HG03521 (cell line): ENCODE measurements at regions not wholly inside any gene's neighbourhood (a gene's known extent, or its start where the extent isn't known, plus 50 kb on each side); places are given as distances from the start of the nearest gene placed in this dataset.
"Not testable (repeated sequence)": the region's sequence is repeated elsewhere in the genome, so short reads cannot be mapped to it uniquely, and the experiment has no call there.

Experiments
- ATAC-seq: cut with Tn5 transposase; IDR thresholded peaks from one replicate; pipeline ENCODE4 v1.9.1; 2021; ENCODE audit warnings: mild to moderate bottlenecking, moderate library complexity; ENCODE audit not compliant: unreplicated experiment

DNA sequence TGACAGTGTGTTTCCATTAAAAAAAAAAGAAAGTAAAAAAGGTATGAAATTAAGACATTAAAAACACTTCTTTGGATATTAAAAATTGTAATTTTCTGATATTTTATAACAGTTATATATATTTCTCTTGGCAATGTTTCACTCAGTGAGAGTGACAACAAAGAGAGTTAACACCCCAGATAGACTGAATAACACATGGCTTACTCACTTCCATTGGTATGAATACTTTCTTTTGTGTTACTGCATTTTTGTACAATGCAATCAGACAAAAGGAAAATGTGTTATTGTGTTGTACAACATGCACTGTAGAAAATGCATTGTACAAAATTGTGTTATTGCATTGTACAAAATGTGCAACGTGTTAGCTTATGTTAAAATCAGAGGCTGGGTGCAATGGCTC, 676.6 kb upstream of the AMELY start:
- ATAC-seq = not testable (repeated sequence)

DNA sequence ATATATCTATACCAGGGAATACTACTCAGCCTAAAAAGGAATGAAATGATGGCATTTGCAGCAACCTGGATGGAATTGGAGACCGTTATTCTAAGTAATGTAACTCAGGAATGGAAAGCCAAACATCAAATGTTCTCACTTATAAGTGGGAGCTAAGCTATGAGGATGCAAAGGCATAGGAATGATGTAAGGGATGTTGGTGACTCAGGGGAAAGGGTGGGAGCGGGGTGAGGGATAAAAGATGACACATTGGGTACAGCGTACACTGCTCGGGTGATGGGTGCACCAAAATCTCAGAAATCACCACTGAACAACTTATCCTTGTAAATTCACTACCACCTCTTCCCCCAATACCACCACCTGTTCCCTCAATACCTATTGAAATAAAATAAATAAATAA, 651.0 kb upstream of the AMELY start:
- no peak for ATAC-seq

DNA sequence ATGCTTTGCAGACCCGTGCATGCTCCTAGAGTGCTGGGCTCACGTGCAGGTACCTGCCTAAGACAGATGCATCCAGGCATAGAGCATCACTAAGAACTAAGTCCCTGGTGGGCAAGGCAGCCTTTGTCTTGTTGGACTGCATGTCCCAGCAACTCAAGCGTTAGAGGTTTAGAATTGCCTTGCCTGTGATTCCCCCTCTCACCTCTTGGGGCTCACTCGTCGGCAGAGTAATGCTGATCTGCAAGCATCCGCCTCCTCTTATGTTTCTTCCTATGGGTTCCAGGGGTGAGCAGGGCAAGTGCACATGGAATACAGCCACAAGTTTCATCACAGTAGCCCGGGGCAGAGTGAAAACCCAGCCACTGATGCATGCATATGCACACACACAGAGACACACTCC, 646.1 kb upstream of the AMELY start:
- no peak for ATAC-seq

DNA sequence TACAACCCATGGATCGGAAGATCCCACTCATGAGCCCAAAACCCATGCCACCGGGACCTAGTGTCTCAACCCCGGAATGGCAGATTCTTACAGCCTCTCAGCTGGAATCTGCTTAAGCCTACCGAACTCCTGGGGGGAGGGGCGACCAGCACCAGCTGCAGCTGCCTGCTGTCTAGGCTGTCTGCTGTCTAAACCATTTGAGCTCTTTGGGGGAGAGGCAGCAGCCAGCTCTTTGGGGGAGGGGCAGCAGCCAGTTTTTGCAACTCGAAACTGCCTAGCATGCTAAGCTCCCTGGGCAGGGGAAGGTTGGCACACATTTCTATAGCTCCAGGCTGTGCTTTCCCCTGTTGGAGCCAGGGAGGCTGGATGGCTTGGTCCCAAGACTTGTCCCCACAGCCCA, 643.5 kb upstream of the AMELY start:
- ATAC-seq = no peak

DNA sequence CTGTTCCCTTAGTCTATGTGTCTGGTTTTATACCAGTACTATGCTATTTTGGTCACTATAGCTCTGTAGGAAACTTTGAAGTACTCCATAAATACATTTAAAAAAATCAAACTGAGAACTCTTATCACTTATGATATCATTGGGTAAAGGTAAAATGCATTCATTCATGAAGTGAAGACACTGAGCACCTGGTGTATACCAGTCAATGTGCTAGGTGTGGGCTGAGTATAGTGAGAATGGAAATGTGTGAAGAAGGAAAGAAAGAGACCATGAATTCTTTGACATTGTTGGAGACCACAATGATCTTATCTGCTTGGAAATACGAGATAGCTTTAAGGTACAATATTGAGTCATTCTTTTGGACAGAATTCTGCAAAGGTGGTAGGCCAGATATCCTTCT, 633.5 kb upstream of the AMELY start:
- no peak for ATAC-seq

DNA sequence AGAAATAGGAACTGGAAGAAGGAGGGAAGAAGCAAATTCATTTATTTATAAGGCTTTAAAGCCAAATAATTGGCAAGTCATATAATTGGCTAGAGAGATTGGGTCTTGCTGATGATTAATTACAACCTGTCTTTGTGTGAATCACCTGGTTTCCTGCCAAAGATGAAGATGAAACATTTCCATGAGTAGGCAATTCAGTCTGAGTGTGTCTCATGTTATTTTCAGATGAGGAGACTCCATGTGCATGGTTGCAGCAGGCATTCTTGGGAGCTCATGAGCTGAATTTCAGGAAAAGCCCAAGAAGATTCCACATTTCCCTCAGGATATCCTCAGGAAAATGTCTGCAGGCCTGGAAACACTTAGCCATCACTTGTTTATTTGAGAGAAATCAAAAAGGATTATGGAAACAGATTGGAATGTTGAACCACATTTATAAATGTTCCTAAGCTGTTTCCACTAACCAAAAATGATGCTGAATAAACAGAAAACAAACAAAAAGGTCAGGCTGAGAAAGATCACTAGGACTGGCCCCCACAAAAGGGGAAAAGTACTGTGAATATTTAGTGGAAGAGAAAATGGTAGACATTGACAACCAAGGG, 632.7 kb upstream of the AMELY start:
- ATAC-seq = no peak

DNA sequence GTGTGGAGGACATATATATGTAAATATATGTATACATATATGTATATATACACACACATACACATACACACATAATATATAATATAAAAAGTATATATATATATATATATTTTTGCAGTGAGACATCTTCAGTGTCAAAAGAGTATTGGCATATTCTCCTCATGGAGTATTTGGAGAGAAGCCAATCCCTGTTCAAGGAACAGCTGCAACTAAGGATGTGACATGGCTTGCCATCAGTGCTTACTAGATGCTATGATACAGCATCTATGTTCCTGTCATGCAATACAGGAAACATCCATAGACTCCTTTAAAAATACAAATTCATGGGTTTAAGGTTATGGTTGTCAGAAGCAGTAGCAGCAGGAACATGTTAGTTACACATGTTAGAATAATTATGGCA, 632.0 kb upstream of the AMELY start:
- ATAC-seq = no peak

DNA sequence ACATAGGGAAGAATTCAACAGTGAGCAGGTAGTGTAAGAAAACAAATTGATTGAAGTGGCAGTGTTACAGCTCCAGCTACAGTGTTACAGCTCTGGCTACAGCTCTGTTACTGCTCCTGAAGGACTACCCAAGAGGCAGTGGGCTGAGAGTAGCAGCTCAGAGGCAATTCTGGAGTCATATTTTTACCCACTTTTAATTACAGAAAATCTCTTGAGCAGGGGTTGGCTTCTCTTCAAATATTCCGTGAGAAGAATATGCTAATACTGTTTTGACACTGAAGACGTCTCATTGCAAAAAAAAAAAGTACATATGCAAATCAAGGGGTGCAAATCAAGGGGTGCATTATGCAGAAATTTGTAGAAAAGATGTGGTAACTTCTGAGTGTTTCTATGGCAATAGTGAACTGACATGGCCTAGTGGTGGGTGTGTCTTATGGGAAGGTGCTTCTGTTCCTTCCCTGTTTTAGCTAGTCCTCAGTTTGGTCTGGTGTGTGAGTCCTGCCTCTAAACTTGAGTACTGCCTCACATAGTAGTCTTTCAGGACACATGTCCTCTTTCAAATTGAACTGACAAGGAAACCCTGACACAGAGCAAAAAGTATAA, 630.8 kb upstream of the AMELY start:
- no peak for ATAC-seq

DNA sequence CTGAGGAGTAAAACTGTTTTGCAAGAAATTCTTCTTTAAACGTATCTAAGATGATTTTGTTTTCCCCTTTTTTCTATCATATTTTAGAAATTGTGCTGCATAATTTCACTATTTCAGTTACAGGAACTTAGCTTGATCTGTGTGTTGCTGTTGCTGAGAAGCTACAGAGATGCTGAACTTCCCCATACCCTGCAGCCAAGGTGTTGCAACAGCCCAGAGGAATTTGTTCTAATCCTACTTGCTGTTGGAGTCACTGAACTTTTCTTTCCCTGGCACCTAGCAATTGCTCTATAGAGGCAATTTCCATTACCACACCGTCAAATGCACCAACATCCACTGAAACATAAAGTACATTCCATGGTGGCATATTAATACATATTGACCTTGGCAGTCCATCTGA, 617.8 kb upstream of the AMELY start:
- no peak for ATAC-seq

DNA sequence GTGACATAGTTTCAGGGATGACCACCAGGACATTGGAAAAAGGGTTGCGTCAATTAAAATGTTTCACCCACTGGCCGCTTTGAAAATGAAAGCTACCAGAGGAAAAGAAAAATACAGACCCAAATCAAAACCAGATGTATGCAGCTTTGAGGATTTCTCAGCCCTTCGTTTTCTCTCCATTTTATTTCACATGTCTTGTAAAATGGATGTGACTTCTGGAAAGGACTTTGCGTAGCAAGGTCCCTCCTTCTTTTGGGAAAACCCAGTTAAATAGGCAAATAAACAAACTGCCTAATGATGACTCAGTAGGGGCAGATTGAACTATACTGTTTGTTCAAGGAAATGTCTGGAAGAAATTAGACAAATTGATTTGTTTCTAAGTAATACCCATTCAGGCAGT, 616.0 kb upstream of the AMELY start:
- not testable (repeated sequence) for ATAC-seq

DNA sequence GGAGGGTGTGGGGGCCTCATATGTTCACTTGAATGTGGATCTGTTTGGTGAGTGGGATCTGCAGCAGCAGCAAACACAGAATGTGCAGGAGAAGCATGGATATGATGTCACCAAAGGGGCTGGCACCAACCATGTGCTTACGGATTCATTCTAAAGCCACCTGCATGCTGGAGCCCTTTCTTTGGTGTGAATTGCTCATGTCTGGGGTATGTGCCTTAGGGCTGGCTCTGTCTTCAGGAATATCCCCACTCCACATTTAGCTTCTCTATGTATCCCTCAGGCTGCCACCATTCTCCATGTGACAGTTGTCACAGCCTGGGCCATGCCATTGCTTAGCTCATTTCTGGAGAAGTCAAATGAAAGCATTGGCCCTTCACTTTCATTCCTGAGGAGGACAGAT, 606.8 kb upstream of the AMELY start:
- ATAC-seq = no peak

DNA sequence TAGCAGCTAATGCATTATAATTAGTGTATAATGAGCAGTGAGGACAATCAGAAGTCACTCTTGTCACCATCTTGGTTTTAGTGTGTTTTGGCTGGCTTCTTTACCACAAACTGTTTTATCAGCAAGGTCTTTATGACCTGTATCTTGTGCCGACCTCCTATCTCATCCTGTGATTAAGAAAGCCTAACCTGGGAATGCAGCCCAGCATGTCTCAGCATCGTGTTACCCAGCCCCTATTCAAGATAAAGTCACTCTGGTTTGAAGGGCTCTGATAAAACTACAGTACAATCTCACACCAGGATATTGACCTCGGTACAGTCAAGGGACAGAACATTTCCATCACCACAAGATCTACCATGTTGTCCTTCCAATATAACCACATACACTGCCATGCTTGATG, 604.7 kb upstream of the AMELY start:
- ATAC-seq = no peak

DNA sequence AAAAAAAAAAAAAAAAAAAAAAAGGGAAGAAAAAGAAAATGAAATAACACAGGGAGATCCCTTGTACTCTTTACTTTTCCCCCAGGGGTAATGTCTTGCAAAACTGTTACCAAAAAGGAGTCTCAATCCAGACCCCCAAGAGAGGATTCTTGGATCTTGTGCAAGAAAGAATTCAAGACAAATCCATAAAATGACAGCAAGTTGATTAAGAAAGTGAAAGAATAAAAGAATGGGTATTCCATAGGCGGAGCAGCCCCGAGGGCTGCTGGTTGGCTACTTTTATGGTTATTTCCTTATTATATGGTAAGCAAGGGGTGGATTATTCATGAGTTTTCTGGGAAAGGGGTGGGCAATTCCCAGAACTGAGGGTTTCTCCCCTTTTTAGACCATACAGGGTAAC, 604.3 kb upstream of the AMELY start:
- ATAC-seq = no peak

DNA sequence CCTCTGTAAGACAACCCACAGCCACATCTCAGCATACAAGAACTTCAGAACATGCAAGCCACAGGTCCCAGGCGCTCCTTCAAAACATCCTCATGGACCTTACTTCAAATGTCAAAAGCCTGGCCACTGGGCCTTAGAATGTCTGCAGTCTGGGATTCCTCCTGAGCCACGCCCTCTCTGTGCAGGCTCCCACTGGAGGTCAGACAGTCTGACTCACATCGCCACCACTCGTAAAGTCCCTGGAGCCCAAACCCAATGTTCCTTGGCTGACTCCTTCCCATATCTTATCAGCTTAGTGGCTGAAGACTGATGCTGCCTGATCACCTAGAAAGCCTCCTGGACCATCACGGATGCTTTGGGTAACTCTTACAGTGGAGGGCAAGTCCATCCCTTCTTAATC, 591.3 kb upstream of the AMELY start:
- no peak for ATAC-seq

DNA sequence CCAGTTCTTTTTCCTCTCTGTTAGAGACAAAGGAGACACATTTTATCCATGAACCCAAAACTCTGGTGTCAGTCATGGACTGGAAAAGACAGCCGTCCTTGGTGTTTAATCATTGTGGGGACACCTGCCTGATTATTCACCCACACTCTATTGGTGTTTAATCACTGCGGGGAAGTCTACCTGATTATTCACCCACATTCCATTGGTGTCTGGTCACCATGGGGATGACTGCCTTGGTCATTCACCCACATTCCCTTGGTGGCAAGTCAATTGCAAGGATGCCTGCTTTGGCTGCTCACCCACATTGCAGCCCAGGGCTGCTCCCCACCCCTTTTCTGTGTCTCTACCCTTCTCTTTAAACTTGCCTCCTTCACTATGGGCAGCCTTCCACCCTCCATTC, 589.7 kb upstream of the AMELY start:
- ATAC-seq = no peak

DNA sequence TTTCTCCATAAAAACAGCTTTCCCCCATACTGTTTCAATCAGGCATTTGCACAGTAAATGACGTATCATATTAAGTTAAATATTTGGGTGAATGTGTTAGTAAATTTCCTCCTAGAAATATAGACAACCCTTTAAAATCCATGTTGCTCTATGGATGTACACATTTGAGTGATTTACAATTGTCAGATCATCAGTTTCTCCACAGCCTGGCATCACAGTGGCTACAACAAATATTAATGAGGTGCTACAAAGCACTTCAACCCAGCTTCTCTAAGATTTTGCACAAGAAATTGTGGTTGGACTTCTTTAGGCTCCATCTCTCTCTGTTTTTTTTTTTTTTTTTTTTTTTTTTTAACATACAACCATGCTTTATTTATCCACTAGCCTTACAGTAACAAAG, 584.4 kb upstream of the AMELY start:
- ATAC-seq = no peak

DNA sequence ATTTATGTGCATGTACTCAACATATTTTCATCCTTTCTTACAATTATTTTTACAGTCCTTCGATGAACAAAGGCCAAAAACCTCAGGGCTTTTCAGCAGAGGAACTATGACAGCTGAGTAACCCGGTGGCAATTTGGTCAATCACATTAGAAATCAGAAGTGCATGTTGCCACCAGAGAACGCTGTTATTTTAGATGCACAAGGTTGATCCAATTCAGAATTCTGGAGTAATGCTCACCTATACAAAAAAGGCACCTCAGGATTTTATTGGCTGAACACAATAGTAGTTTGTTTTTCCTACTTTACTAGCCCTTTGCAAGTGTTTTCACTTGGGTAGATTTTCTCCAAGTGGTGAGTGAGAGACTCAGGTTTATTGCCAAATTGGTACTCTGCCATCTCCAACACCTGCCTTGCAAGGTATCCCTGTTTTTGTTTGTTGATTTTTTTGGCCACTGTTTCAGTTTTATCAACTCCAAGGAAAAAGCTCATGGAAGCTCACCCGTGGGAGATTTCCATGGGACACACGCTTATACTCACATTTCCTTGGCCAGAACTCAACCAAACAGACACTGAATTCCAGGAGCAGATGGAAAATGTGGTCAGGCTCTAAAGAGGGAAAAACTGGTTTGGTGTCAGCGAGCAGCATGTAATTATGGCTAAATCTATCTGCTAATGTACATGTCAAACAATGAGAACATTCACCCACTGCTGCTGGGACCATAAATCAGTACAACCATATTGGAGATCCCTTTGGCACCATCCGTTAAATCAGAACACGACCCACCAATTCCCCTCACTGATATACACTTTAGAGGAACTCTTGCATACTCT, 573.1 kb upstream of the AMELY start:
- not testable (repeated sequence) for ATAC-seq

DNA sequence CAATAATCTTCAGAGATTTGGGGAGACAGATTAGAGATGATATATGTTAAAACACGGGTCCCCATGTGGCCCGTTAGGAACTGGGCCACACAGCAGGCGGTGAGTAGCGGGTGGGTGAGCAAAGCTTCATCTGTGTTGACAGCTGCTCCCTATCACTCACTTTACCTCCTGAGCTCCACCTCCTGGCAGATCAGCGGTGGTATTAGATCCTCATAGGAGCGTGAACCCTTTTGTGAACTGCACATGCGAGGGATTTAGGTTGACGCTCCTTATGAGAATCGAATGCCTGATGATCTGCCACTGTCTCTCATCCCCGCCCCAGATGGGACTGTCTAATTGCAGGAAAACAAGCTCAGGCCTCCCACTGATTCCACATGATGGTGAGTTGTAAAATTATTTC, 560.4 kb upstream of the AMELY start:
- ATAC-seq = no peak

DNA sequence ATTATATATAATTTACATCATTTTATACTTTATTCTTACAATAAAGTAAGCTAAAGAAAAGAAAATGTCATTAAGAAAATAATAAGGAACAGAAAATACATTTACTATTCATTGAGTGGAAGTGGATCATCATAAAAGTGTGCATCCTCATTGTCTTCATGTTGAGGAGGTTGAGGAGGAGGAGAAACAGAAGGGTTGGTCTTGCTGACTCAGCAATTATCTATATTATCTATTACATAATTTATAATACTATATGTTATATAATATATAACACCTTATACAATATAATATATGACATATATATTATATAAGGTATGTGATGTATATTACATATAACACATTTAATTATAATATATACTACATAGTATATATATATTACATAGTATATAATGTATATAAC, 558.5 kb upstream of the AMELY start:
- no peak for ATAC-seq

DNA sequence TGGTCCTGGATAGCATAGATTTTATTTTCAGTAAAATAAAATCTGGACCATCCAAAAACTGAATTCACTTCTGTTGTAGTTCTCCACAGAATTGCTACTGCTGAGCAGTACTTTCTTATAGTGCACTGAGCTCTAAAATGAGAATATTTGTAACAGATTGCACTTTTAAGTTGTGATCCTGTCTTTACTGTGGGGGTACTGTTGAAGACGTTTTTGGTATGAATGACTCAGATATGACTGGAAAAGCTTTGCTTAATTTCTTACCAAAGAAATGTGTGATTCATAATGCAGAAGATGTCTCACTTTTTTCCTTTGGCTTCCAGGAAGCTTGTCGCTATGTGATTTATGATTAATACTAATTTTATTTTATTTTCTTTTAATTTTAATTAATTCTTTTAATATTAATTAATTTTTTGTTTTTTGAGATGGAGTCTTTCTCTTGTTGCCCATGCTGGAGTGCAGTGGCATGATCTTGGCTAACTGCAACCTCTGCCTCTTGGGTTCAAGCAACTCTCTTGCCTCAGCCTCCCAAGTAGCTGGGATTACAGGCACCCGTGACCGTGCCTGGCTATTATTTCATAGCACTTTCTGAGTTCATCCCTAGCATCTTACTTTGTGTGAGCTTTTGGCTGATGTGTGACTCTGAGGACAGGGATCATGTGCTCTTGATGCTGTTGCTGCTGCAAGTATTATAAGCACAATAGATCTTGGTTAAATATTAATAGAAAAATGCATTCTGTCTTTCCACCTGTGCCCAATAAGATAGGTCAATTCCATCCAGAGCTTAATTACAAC, 557.6 kb upstream of the AMELY start:
- ATAC-seq = no peak

DNA sequence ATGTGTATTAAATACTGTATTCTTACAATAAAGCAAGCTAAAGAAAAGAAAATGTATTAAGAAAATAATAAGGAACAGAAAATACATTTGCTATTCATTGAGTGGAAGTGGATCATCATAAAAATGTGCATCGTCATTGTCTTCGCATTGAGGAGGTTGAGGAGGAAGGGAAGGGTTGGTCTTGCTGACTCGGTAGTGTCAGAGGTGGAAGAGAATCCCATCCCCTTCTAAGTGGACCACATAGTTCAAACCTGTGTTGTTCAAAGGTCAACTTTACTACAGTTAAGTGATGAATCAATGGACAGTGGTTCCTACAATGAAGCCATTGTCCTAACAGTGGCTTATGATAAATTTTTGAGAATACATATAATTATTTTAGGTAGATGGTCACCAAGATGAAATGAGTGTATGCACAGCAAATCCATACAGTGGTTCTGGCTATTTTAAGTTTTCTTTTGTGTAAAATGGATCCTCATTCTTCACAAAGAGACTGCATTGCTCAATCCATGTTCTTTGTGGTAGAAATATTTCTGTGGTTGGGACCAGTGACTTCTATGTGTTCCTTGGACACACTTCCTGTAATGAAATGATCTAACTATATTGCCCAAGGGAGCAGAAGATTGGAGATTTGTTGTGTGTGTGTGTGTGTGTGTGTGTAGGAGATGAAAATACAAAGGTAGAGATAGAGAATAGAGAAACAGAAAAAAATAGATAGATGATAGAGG, 556.4 kb upstream of the AMELY start:
- ATAC-seq = no peak
